GM23338 (cell line): ENCODE measurements at regions not wholly inside any gene's neighbourhood (a gene's known extent, or its start where the extent isn't known, plus 50 kb on each side); places are given as distances from the start of the nearest gene placed in this dataset.

Source experiments
- ATAC-seq: fragments of 200-7000 bp; cut with Tn5 transposase; 3 replicates; pipeline ENCODE4 v1.9.1; 2020
- DNase-seq: peaks from one replicate; pipeline ENCODE4 v3.0.0-alpha.2; 2015; ENCODE audit warnings: low spot score
- H2AFZ ChIP-seq: fragments of 200-600 bp; sonication (generic); 2 replicates; pipeline ENCODE4 v1.8.0; 2016; ENCODE audit warnings: antibody characterized with exemption, mild to moderate bottlenecking, moderate library complexity
- H3F3A ChIP-seq: fragments of 200-600 bp; sonication (generic); replicated peaks from 2 replicates; pipeline ENCODE4 v1.8.0; 2017; ENCODE audit warnings: antibody characterized with exemption, mixed run types, low read depth
- H3K27ac ChIP-seq: fragments of 200-600 bp; sonication (generic); 2 replicates; pipeline ENCODE4 v1.6.1; 2016; ENCODE audit warnings: low read depth
- H3K27me3 ChIP-seq: fragments of 200-600 bp; sonication (generic); 2 replicates; pipeline ENCODE4 v1.8.0; 2016; ENCODE audit warnings: mild to moderate bottlenecking, mixed run types, moderate library complexity; ENCODE audit not compliant: insufficient read depth
- H3K36me3 ChIP-seq: fragments of 200-600 bp; sonication (generic); 2 replicates; pipeline ENCODE4 v1.8.0; 2016; ENCODE audit warnings: mild to moderate bottlenecking; ENCODE audit not compliant: insufficient read depth
- H3K4me1 ChIP-seq: fragments of 200-600 bp; sonication (generic); 2 replicates; pipeline ENCODE4 v1.8.0; 2016; ENCODE audit warnings: mild to moderate bottlenecking, moderate library complexity; ENCODE audit not compliant: insufficient read depth
- H3K4me2 ChIP-seq: fragments of 200-600 bp; sonication (generic); 2 replicates; pipeline ENCODE4 v1.7.1; 2017; ENCODE audit warnings: mixed run types
- H3K4me3 ChIP-seq: fragments of 200-600 bp; sonication (generic); 2 replicates; pipeline ENCODE4 v1.6.1; 2016; ENCODE audit warnings: mixed run types
- H3K79me2 ChIP-seq: fragments of 200-600 bp; sonication (generic); replicated peaks from 2 replicates; pipeline ENCODE4 v1.8.0; 2017; ENCODE audit warnings: mild to moderate bottlenecking; ENCODE audit not compliant: insufficient read depth
- H3K9me2 ChIP-seq: fragments of 200-600 bp; sonication (generic); 2 replicates; pipeline ENCODE4 v1.8.0; 2017; ENCODE audit not compliant: insufficient read depth
- H4K20me1 ChIP-seq: fragments of 200-600 bp; sonication (generic); replicated peaks from 2 replicates; pipeline ENCODE4 v1.8.0; 2017; ENCODE audit warnings: mild to moderate bottlenecking; ENCODE audit not compliant: insufficient read depth
- H3K27ac Mint-ChIP-seq: 2 replicates; pipeline ENCODE4 v1.8.0; 2020; ENCODE audit warnings: inconsistent platforms, mild to moderate bottlenecking, moderate library complexity, mixed read lengths
- H3K27me3 Mint-ChIP-seq: 3 replicates; pipeline ENCODE4 v1.8.0; 2022; ENCODE audit warnings: low read depth, mild to moderate bottlenecking, moderate library complexity, mixed read lengths, inconsistent platforms; ENCODE audit not compliant: insufficient read depth, poor library complexity
- H3K36me3 Mint-ChIP-seq: 3 replicates; pipeline ENCODE4 v1.8.0; 2021; ENCODE audit warnings: low read depth, mild to moderate bottlenecking, inconsistent platforms, moderate library complexity, mixed read lengths
- H3K4me1 Mint-ChIP-seq: 3 replicates; pipeline ENCODE4 v1.8.0; 2020; ENCODE audit warnings: mild to moderate bottlenecking, inconsistent platforms, mixed read lengths
- H3K4me3 Mint-ChIP-seq: 3 replicates; pipeline ENCODE4 v1.8.0; 2021; ENCODE audit warnings: moderate library complexity, mild to moderate bottlenecking, inconsistent platforms, mixed read lengths
- H3K9me3 Mint-ChIP-seq: 3 replicates; pipeline ENCODE4 v1.8.0; 2020; ENCODE audit warnings: moderate library complexity, mild to moderate bottlenecking, inconsistent platforms, mixed read lengths
- CREB1 ChIP-seq: fragments of 250-450 bp; sonication (Bioruptor Pico); IDR thresholded peaks from 2 replicates; pipeline ENCODE4 v1.5.0; 2020; ENCODE audit warnings: low read depth, mild to moderate bottlenecking, moderate library complexity
- ETS1 ChIP-seq: IDR thresholded peaks from 2 replicates; pipeline ENCODE4 v1.6.1; 2016; ENCODE audit warnings: antibody characterized with exemption
- EZH2 ChIP-seq: fragments of 200-600 bp; sonication (generic); IDR thresholded peaks from one replicate; pipeline ENCODE4 v1.8.0; 2017; ENCODE audit warnings: antibody characterized with exemption, mild to moderate bottlenecking, low read depth; ENCODE audit not compliant: unreplicated experiment
- EZH2phosphoT487 ChIP-seq: fragments of 200-600 bp; sonication (generic); IDR thresholded peaks from one replicate; pipeline ENCODE4 v1.8.1; 2018; ENCODE audit warnings: antibody characterized with exemption; ENCODE audit not compliant: unreplicated experiment
- JUNB ChIP-seq: IDR thresholded peaks from one replicate; pipeline ENCODE4 v1.6.1; 2016; ENCODE audit warnings: antibody characterized with exemption; ENCODE audit not compliant: unreplicated experiment
- NANOG ChIP-seq: IDR thresholded peaks from 2 replicates; pipeline ENCODE4 v1.6.1; 2016; ENCODE audit warnings: antibody characterized with exemption, borderline replicate concordance
- POLR2AphosphoS5 ChIP-seq: IDR thresholded peaks from 2 replicates; pipeline ENCODE4 v1.6.1; 2016; ENCODE audit warnings: antibody characterized with exemption, low read depth
- STAT1 ChIP-seq: IDR thresholded peaks from one replicate; pipeline ENCODE4 v1.6.1; 2016; ENCODE audit warnings: antibody characterized with exemption; ENCODE audit not compliant: unreplicated experiment
- ZNF114 ChIP-seq: fragments of 250-450 bp; sonication (Bioruptor Pico); IDR thresholded peaks from 2 replicates; pipeline ENCODE4 v1.5.0; 2020; ENCODE audit warnings: mild to moderate bottlenecking, moderate library complexity
- ZNF331 ChIP-seq: fragments of 250-450 bp; sonication (Bioruptor Pico); IDR thresholded peaks from 2 replicates; pipeline ENCODE4 v1.5.0; 2020; ENCODE audit warnings: low read depth, mild to moderate bottlenecking, moderate library complexity
- TF ChIP-seq, protein P1 (sequence below): IDR thresholded peaks from one replicate; pipeline ENCODE4 v1.6.1; 2018; ENCODE audit warnings: antibody characterized with exemption; ENCODE audit not compliant: unreplicated experiment
- TF ChIP-seq, protein P2 (sequence below), 2 experiments: fragments of 200-600 bp in 1 of 2; sonication (generic) in 1 of 2; conservative IDR thresholded peaks; 2 replicates each; pipeline versions ENCODE4 v1.5.1 to v1.6.1; 2016 to 2017; ENCODE audit warnings: antibody characterized with exemption in 2 of 2, low read depth in 2 of 2, mild to moderate bottlenecking in 2 of 2, moderate library complexity in 1 of 2

- Histone ChIP-seq H4K20me1 (peaks cover 6% of the 10 kb centered on the region; the same call in 1 of the 2 replicates), H3K36me3 (no peaks in the 10 kb centered on the region), H3K4me3 (no peak overlapping the region), H3K27me3 (no peaks in the 10 kb centered on the region), H2AFZ (no peak overlapping the region), H3F3A (no peaks in the 10 kb centered on the region), H3K79me2 (no peaks in the 10 kb centered on the region), H3K4me2 (no peak overlapping the region), H3K4me1 (no peaks in the 10 kb centered on the region), H3K27ac (no peak overlapping the region), H3K9me2 (no peaks in the 10 kb centered on the region)
- no peaks in the 10 kb centered on the region for H3K9me3 Mint-ChIP-seq
- no peak overlapping the region for H3K27ac Mint-ChIP-seq
- H3K4me1 Mint-ChIP-seq = no peaks in the 10 kb centered on the region
- DNase-seq (no peak), ATAC-seq (no peak)
- H3K36me3 Mint-ChIP-seq = peaks cover 24% of the 10 kb centered on the region
- no peak overlapping the region for H3K4me3 Mint-ChIP-seq
- peaks cover 7% of the 10 kb centered on the region for H3K27me3 Mint-ChIP-seq
- TF ChIP-seq ETS1 (no peak), CREB1 (CRISPR knock-in tag) (no peak), ZNF114 (no peak), JUNB (no peak), STAT1 (no peak)
- TF ChIP-seq, protein P1, sequence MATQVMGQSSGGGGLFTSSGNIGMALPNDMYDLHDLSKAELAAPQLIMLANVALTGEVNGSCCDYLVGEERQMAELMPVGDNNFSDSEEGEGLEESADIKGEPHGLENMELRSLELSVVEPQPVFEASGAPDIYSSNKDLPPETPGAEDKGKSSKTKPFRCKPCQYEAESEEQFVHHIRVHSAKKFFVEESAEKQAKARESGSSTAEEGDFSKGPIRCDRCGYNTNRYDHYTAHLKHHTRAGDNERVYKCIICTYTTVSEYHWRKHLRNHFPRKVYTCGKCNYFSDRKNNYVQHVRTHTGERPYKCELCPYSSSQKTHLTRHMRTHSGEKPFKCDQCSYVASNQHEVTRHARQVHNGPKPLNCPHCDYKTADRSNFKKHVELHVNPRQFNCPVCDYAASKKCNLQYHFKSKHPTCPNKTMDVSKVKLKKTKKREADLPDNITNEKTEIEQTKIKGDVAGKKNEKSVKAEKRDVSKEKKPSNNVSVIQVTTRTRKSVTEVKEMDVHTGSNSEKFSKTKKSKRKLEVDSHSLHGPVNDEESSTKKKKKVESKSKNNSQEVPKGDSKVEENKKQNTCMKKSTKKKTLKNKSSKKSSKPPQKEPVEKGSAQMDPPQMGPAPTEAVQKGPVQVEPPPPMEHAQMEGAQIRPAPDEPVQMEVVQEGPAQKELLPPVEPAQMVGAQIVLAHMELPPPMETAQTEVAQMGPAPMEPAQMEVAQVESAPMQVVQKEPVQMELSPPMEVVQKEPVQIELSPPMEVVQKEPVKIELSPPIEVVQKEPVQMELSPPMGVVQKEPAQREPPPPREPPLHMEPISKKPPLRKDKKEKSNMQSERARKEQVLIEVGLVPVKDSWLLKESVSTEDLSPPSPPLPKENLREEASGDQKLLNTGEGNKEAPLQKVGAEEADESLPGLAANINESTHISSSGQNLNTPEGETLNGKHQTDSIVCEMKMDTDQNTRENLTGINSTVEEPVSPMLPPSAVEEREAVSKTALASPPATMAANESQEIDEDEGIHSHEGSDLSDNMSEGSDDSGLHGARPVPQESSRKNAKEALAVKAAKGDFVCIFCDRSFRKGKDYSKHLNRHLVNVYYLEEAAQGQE = no peak
- TF ChIP-seq, protein P2, sequence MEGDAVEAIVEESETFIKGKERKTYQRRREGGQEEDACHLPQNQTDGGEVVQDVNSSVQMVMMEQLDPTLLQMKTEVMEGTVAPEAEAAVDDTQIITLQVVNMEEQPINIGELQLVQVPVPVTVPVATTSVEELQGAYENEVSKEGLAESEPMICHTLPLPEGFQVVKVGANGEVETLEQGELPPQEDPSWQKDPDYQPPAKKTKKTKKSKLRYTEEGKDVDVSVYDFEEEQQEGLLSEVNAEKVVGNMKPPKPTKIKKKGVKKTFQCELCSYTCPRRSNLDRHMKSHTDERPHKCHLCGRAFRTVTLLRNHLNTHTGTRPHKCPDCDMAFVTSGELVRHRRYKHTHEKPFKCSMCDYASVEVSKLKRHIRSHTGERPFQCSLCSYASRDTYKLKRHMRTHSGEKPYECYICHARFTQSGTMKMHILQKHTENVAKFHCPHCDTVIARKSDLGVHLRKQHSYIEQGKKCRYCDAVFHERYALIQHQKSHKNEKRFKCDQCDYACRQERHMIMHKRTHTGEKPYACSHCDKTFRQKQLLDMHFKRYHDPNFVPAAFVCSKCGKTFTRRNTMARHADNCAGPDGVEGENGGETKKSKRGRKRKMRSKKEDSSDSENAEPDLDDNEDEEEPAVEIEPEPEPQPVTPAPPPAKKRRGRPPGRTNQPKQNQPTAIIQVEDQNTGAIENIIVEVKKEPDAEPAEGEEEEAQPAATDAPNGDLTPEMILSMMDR (conservative IDR thresholded peaks at IDR 0.05; ENCODE audit: low read depth in 2 of 2) = no peak
Observed at GRCh38 chr7:149562602-149563001, 65.0 kb upstream of the ZNF746 start.

- DNase-seq = no peak
- H3K4me3 ChIP-seq = no peak overlapping the region
- Mint-ChIP-seq H3K4me3 (no peak overlapping the region), H3K27ac (no peak overlapping the region), H3K9me3 (peaks cover 6% of the 10 kb centered on the region; the same call in 2 of the 3 replicates), H3K4me1 (no peaks in the 10 kb centered on the region), H3K36me3 (peaks cover 30% of the 10 kb centered on the region), H3K27me3 (peaks cover 7% of the 10 kb centered on the region)
- H2AFZ ChIP-seq = no peak overlapping the region
- ATAC-seq = no peak
- no peaks in the 10 kb centered on the region for H3K4me1 ChIP-seq
- no peak overlapping the region for H3K27ac ChIP-seq
- H3K27me3 ChIP-seq = no peaks in the 10 kb centered on the region
- no peaks in the 10 kb centered on the region for H3K79me2 ChIP-seq
- H3K36me3 ChIP-seq = no peaks in the 10 kb centered on the region
- H4K20me1 ChIP-seq = peaks cover 6% of the 10 kb centered on the region; the same call in 1 of the 2 replicates
- H3K9me2 ChIP-seq = no peaks in the 10 kb centered on the region
- no peak overlapping the region for H3K4me2 ChIP-seq
- no peaks in the 10 kb centered on the region for H3F3A ChIP-seq
- no peak for TF ChIP-seq JUNB
- no peak for TF ChIP-seq ZNF114
- TF ChIP-seq ZNF331 = no peak
- no peak for TF ChIP-seq POLR2AphosphoS5
- TF ChIP-seq, protein P1 = no peak
- no peak for TF ChIP-seq STAT1
- no peak for TF ChIP-seq NANOG
- no peak for TF ChIP-seq ETS1
- TF ChIP-seq CREB1 (CRISPR knock-in tag) = no peak
- TF ChIP-seq EZH2 = no peak
- no peak for TF ChIP-seq EZH2phosphoT487
Observed at GRCh38 chr7:149561072-149561471, 63.5 kb upstream of the ZNF746 start.
